HK-2 (cell line): ENCODE measurements at regions not wholly inside any gene's neighbourhood (a gene's known extent, or its start where the extent isn't known, plus 50 kb on each side); places are given as distances from the start of the nearest gene placed in this dataset.
"Not testable (repeated sequence)": the region's sequence is repeated elsewhere in the genome, so short reads cannot be mapped to it uniquely, and the experiment has no call there.

ENCODE experiments used
- DNase-seq: peaks from one replicate; pipeline ENCODE4 v3.0.0-alpha.2; 2018; ENCODE audit not compliant: unreplicated experiment

GRCh38 chr13:58369936-58370335 is 738.4 kb downstream of the PCDH17 start:
- DNase-seq, result no peak

- no peak for DNase-seq
Observed at GRCh38 chr13:58376349-58376748, 744.8 kb downstream of the PCDH17 start.

GRCh38 chr13:58376775-58377174 is 745.2 kb downstream of the PCDH17 start:
- DNase-seq, result no peak

GRCh38 chr13:58379221-58379620 is 747.7 kb downstream of the PCDH17 start:
- DNase-seq, result no peak

DNA sequence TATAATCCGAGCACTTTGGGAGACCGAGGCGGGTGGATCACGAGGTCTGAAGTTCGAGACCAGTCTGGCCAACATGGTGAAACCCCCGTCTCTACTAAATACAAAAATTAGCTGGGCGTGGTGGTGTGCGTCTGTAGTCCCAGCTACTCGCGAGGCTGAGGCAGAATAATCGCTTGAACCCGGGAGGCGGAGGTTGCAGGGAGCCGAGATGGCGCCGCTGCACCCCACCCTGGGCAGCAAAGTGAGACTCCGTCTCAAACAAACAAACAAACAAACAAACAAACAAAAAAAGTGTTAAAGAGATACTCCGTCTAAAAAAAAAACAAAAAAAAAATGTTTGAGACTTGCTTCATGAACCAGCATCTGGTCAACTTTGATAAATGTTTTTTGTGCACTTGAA is 753.8 kb downstream of the PCDH17 start:
- DNase-seq, result not testable (repeated sequence)

- DNase-seq, result no peak
Observed at GRCh38 chr13:58397596-58398387, 766.2 kb downstream of the PCDH17 start.

DNA sequence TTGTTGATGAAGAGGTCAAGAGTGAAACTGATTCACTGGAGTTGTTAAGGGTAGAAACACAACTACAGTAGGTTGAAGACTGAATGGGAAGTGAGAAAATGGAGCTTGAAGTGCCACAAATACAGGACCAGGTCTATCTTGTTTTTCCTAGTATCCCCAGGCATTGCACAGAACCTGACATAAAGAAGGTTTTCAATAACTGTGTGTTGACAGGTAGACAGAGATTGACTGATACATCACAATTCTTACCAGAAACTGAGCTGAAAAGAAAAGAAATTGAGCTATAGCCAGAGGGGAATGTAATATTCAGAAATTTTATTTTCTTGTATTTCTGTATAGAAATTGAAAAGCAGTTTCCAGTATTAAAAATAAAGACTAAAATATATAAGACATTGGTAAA is 767.7 kb downstream of the PCDH17 start:
- DNase-seq, result no peak

- no peak for DNase-seq
Observed at GRCh38 chr13:58406545-58406944, 775.0 kb downstream of the PCDH17 start.

DNA sequence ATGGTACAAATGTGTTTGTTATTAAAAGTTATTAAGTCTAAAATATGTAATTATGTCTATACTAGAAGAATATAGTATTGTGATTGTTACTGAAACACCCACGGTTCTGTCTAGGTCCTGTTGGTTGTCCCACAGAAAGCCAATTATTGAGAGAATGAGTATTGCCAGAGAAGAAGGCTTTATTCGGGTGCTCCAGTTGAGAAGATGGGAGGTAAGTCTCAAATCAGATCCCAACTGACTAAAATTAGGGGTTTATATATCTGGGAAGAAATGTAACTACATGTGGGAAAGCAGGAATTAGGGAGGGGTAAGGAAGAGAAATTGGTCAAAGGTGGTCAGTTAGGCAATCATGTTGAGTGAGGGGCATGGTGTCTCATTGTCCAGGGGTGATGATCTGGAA is 798.4 kb downstream of the PCDH17 start:
- no peak for DNase-seq

GRCh38 chr13:58434943-58435342 is 803.4 kb downstream of the PCDH17 start:
- no peak for DNase-seq

GRCh38 chr13:58437427-58437826 is 805.9 kb downstream of the PCDH17 start:
- DNase-seq, result no peak

DNA sequence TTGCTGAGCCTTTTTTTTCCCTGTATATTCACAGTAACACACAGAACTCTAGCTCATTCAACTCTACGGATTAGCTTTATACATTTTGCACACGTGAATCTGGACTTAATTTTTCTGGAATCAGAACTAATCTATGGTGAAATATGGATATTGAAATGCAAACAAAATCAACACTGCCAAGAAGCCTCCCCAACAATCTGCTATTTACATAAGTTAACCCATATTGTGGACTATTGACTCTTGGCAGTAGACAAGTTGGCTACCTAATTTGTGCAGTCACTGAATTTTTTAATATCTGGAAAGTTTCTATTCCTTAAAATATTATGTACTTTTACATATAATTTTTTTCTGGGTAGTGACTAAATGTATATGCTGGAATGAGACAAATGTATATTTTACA is 815.4 kb downstream of the PCDH17 start:
- DNase-seq, result no peak

- DNase-seq, result no peak
Observed at GRCh38 chr13:58452123-58452623, 820.6 kb downstream of the PCDH17 start.

DNA sequence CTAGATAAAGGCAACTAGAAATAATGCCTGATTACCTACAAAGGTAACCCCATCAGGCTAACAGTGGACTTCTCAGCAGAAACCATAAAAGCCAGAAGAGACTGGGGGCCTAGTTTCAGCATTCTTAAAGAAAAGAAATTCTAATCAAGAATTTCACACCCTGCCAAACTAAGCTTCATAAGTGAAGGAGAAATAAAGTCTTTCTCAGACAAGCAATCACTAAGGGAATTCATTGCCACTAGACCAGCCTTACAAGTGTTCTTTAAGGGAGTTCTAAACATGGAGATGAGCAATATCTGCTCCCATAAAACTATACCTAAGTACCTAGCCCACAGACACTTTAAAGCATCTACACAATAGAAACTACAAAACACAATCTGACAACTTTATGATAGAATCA is 823.5 kb downstream of the PCDH17 start:
- DNase-seq, result no peak

- DNase-seq, result no peak
Observed at GRCh38 chr13:58461217-58461616, 829.7 kb downstream of the PCDH17 start.

GRCh38 chr13:58463841-58464240 is 832.3 kb downstream of the PCDH17 start:
- no peak for DNase-seq

DNA sequence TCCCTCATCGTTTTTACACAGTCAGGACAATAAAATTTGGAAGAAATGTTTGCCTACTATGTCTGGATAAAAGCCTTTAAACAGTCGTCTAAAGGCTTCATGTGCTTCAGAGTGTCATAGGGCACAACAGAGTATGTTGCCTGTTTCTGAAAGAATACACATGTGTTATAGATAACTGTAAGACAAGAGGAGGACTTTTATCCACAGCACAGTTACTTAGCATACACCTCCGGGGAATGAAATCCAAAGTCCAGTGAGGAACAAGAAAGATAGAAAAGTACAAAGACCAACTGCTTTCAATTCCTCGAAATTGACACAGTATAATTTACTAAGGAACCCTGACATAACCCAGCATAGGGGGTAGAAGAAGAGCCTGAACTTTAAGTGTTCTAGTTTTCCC is 835.6 kb downstream of the PCDH17 start:
- DNase-seq, result no peak

DNA sequence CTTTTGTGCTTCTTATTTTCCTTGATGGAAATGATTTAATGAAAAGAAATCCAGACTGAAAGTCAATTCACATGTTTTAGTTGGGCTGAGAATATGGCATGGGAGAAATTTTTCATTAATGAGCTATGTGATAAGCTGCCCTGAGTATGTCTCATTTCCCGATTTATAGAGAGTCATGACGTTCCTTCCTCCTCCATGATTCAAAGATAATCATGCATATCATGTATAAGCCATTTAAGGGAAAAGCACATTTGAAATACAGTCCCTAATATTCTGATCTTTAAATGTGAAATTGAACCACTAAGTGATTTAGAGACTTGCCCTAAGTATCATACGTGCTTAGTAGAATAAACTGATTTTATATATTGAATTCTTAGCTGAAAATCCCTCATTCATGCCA is 840.9 kb downstream of the PCDH17 start:
- DNase-seq, result no peak

- no peak for DNase-seq
Observed at GRCh38 chr13:58474581-58474980, 843.0 kb downstream of the PCDH17 start.

DNA sequence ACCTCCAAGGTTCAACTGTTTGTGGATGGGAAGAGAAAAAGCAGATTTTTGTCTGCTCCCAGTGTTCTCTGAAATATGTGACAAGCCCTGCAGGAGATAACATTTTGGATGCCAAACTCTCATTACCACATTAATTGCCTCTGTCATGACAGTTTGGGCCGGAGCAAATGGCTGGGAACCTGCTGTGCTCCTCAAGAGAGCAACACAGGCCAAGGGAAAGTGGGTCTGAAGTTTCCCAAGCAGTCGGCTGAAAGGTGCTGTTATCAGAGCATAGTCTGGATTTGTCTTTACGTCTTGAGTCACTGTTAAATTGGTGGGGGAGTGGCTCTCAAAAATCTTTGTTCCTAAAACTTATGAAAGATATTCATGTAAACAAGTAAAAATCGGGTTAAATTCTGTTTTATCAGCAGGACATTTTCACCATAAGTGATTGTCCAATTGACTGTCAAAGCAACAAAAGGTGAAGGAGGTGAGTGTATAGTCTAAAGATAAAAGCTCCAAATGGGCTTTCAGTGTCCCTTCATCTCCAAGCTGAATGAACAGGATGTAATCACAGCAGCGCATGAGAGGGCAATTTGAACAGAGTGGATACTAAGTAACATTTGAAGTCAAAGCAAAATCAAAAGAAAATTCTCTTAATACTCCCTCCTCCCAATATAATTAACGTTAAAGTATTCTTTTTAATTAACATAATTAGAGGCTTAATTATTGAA is 844.8 kb downstream of the PCDH17 start:
- DNase-seq, result no peak

- DNase-seq, result no peak
Observed at GRCh38 chr13:58478858-58479257, 847.3 kb downstream of the PCDH17 start.

DNA sequence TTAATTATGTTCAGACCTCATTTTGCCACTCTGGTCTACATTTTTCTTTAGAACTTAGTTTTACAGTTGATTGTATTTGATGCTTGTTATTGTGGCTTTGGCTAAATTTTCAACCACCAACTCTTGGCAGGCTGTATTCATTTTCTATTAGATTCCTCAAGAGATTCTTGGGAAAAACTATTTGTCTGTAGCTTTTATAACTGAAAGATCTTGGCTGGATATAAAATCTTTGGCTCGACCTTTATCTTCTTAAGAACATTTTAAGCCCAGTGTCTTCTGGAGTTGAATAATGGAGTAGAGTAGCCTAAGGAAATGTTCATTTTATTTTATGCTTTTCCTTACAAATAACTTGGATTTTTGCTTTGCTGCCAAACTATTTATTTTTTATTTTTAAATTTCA is 848.5 kb downstream of the PCDH17 start:
- no peak for DNase-seq

DNA sequence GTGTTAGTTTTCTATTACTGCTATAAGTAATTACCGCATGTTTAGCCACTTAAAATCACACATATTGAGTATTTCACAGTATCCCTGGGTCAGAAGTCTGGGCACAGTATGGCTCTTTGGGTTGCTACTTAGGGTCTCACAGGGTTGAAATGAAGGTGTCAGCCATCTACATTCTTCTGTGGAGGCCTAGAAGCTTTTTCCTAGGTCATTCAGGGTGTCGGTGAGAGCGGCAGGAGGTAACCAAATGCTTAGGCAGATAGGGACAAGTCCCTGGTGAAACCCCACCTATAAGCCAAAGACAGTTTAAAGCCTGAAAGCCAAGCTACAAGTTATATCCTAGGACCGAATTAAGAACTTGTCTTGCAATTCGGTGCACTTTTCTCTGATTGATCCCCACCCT is 856.7 kb downstream of the PCDH17 start:
- no peak for DNase-seq
